ENCODE measurements at regions not wholly inside any gene's neighbourhood (a gene's known extent, or its start where the extent isn't known, plus 50 kb on each side); places are given as distances from the start of the nearest gene placed in this dataset.

- 90% methylated on average over 1 of the region's 1 CpG for WGBS
- H3K4me3 ChIP-seq (ENCODE audit: low read depth in 1 of 3, low read length in 3 of 3) = no peak overlapping the region
- no peaks in the 10 kb centered on the region for H3K27me3 ChIP-seq (ENCODE audit: control insufficient read depth in 4 of 4, insufficient read depth in 4 of 4, low read length in 3 of 4)
- no peaks in the 10 kb centered on the region for H3K36me3 ChIP-seq (ENCODE audit: control insufficient read depth in 4 of 4, insufficient read depth in 3 of 4, low read depth in 1 of 4, low read length in 3 of 4)
- TF ChIP-seq NR2F2 (IDR thresholded peaks at IDR 0.05) (no peak), YY1 (IDR thresholded peaks at IDR 0.05) (no peak), HNF4G (IDR thresholded peaks at IDR 0.05) (no peak), ZBTB33 (IDR thresholded peaks at IDR 0.05) (no peak), MAX (IDR thresholded peaks at IDR 0.05) (no peak), ATF3 (IDR thresholded peaks at IDR 0.05) (no peak), RXRA (IDR thresholded peaks at IDR 0.05) (no peak), FOXA1 (IDR thresholded peaks at IDR 0.05) (no peak), GABPA (IDR thresholded peaks at IDR 0.05 in 1 of 2, conservative IDR thresholded peaks at IDR 0.05 in 1 of 2) (no peak), RAD21 (IDR thresholded peaks at IDR 0.05) (no peak)
- TF ChIP-seq, protein P1, sequence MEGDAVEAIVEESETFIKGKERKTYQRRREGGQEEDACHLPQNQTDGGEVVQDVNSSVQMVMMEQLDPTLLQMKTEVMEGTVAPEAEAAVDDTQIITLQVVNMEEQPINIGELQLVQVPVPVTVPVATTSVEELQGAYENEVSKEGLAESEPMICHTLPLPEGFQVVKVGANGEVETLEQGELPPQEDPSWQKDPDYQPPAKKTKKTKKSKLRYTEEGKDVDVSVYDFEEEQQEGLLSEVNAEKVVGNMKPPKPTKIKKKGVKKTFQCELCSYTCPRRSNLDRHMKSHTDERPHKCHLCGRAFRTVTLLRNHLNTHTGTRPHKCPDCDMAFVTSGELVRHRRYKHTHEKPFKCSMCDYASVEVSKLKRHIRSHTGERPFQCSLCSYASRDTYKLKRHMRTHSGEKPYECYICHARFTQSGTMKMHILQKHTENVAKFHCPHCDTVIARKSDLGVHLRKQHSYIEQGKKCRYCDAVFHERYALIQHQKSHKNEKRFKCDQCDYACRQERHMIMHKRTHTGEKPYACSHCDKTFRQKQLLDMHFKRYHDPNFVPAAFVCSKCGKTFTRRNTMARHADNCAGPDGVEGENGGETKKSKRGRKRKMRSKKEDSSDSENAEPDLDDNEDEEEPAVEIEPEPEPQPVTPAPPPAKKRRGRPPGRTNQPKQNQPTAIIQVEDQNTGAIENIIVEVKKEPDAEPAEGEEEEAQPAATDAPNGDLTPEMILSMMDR (IDR thresholded peaks at IDR 0.05; ENCODE audit: low read depth, low read length, missing input control) = no peak
- TF ChIP-seq, protein P2, sequence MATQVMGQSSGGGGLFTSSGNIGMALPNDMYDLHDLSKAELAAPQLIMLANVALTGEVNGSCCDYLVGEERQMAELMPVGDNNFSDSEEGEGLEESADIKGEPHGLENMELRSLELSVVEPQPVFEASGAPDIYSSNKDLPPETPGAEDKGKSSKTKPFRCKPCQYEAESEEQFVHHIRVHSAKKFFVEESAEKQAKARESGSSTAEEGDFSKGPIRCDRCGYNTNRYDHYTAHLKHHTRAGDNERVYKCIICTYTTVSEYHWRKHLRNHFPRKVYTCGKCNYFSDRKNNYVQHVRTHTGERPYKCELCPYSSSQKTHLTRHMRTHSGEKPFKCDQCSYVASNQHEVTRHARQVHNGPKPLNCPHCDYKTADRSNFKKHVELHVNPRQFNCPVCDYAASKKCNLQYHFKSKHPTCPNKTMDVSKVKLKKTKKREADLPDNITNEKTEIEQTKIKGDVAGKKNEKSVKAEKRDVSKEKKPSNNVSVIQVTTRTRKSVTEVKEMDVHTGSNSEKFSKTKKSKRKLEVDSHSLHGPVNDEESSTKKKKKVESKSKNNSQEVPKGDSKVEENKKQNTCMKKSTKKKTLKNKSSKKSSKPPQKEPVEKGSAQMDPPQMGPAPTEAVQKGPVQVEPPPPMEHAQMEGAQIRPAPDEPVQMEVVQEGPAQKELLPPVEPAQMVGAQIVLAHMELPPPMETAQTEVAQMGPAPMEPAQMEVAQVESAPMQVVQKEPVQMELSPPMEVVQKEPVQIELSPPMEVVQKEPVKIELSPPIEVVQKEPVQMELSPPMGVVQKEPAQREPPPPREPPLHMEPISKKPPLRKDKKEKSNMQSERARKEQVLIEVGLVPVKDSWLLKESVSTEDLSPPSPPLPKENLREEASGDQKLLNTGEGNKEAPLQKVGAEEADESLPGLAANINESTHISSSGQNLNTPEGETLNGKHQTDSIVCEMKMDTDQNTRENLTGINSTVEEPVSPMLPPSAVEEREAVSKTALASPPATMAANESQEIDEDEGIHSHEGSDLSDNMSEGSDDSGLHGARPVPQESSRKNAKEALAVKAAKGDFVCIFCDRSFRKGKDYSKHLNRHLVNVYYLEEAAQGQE (IDR thresholded peaks at IDR 0.05) = no peak
- no peak for DNase-seq (ENCODE audit: low spot score)
- H3K27ac ChIP-seq (ENCODE audit: low read depth in 1 of 2, low read length in 2 of 2) = no peak overlapping the region
- no peaks in the 10 kb centered on the region for H3K9me3 ChIP-seq (ENCODE audit: control insufficient read depth in 4 of 4, low read length in 3 of 4)
- H3K9ac ChIP-seq (ENCODE audit: low read depth in 1 of 2, low read length in 2 of 2) = no peak overlapping the region
- no peaks in the 10 kb centered on the region for H3K4me1 ChIP-seq (ENCODE audit: control insufficient read depth in 4 of 4, insufficient read depth in 4 of 4, low read length in 3 of 4)
Measured at GRCh38 chr11:116217441-116217840, 555.3 kb downstream of the BUD13 start.

DNA sequence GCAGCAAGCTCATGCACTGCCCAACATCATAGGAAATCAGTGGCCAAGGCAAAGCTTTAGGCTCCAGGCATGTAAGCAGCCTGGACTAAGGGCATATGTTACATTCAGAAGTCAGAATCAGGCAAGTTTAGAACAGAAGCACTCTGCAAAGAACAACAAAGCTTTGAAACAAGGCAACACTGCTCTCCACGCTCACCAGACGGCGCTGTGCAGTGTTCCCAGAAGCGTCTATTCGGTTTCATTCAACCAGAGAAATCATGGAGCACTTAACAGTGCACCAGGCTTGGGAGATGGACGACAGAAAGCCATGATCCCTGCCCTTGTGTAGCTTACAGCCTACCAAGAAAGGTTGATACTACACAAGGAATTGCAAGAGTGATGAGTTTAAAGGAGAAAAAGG, 555.8 kb downstream of the BUD13 start:
- no peaks in the 10 kb centered on the region for H3K4me1 ChIP-seq (ENCODE audit: control insufficient read depth in 4 of 4, insufficient read depth in 4 of 4, low read length in 3 of 4)
- TF ChIP-seq, protein P1 (IDR thresholded peaks at IDR 0.05; ENCODE audit: low read depth, low read length, missing input control) = peak; percentile 52
- TF ChIP-seq NR2F2 (IDR thresholded peaks at IDR 0.05) (no peak), RAD21 (IDR thresholded peaks at IDR 0.05) (peak in 1 of 2 donors; percentile 52)
- WGBS = 42% methylated on average over 6 of the region's 6 CpGs
- H3K4me3 ChIP-seq (ENCODE audit: low read depth in 1 of 3, low read length in 3 of 3) = no peak overlapping the region
- no peaks in the 10 kb centered on the region for H3K36me3 ChIP-seq (ENCODE audit: control insufficient read depth in 4 of 4, insufficient read depth in 3 of 4, low read depth in 1 of 4, low read length in 3 of 4)
- no peak overlapping the region for H3K9ac ChIP-seq (ENCODE audit: low read depth in 1 of 2, low read length in 2 of 2)
- peak; percentile 51 for DNase-seq (ENCODE audit: low spot score)
- no peaks in the 10 kb centered on the region for H3K27me3 ChIP-seq (ENCODE audit: control insufficient read depth in 4 of 4, insufficient read depth in 4 of 4, low read length in 3 of 4)
- H3K27ac ChIP-seq (ENCODE audit: low read depth in 1 of 2, low read length in 2 of 2) = no peak overlapping the region
- H3K9me3 ChIP-seq (ENCODE audit: control insufficient read depth in 4 of 4, low read length in 3 of 4) = no peaks in the 10 kb centered on the region
